MM.1S (cell line): ENCODE measurements at regions not wholly inside any gene's neighbourhood (a gene's known extent, or its start where the extent isn't known, plus 50 kb on each side); places are given as distances from the start of the nearest gene placed in this dataset.

Experiments
- CTCF ChIP-seq: fragments of 300-600 bp; sonication (generic); IDR thresholded peaks from 2 replicates; pipeline ENCODE4 v1.5.1; 2016; ENCODE audit warnings: antibody characterized with exemption, low read length, mixed read lengths
- EZH2 ChIP-seq: fragments of 300-600 bp; sonication (generic); optimal IDR thresholded peaks from 2 replicates; pipeline ENCODE3; 2017; ENCODE audit warnings: low read depth, mild to moderate bottlenecking, antibody characterized with exemption, low read length, mixed read lengths
- EZH2phosphoT487 ChIP-seq: fragments of 300-600 bp; sonication (generic); IDR thresholded peaks from 2 replicates; pipeline ENCODE4 v1.6.1; 2018; ENCODE audit warnings: antibody characterized with exemption, low read length

- TF ChIP-seq CTCF, result no peak
- TF ChIP-seq EZH2phosphoT487, result no peak
- no peak for TF ChIP-seq EZH2
These were observed 265.1 kb downstream of the PREX1 start for GRCh38 chr20:48562586-48563116.
